GDM1 (cell line): ENCODE measurements at regions not wholly inside any gene's neighbourhood (a gene's known extent, or its start where the extent isn't known, plus 50 kb on each side); places are given as distances from the start of the nearest gene placed in this dataset.

Experiments used
- DNase-seq: peaks from one replicate; lab custom pipeline; 2025; lab: John Stamatoyannopoulos, UW

DNA sequence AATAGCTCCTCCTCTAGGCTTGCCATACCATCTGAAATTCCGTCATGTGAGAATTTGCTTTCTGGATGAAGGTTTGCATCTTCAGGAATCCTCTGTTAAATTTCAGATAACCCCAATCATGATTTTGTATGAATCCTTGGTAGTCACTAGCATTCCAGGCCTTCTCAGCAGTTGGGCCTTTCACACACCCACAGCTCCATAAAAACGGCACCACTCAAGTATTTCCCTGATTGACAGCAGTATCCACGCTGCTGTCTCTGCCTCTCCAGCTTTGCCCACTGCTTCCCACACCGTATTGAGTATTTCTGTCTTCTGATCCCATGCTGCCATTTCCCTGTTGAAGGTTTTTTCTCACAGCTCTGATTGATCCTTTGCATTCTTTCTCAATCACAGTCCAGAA, 208.7 kb upstream of the NCAM1 start:
- no peak for DNase-seq

DNA sequence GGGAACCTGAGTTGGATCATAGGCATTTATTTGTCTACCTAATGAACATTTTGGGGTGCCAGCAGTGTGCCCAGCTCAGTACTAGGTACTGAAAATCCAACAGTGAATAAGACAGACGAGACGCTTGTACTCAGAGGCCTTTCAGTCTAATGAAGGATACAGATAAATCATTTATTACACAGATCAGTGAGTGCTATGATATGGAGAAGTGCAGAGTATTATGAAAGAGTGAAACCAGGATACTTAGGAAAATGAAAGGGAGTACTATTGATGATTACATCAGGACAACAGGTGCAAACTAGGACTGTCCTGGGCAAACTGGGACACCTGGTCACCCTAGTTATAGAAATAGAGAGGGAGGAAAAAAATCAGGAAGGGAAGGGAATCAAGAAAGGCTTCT, 207.5 kb upstream of the NCAM1 start:
- DNase-seq = no peak

DNA sequence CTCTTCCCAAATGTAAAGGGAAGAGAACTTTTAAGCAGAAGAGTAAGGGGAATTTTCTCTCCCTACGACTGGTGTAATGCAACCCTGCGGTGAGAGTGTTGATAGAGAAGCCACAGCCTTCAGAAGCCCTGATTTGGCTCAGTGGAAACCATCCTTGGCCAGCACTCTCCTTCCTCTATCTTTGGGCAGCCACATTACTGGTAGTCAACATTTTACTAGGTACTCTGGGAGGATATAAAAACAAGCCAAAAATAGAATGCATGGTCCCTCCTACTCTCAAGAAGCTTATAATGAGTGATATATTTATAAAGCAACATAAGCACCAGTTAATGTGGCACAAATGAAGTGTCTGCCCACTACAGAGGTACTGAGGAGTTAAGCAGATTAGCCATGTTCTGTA, 201.8 kb upstream of the NCAM1 start:
- no peak for DNase-seq

DNA sequence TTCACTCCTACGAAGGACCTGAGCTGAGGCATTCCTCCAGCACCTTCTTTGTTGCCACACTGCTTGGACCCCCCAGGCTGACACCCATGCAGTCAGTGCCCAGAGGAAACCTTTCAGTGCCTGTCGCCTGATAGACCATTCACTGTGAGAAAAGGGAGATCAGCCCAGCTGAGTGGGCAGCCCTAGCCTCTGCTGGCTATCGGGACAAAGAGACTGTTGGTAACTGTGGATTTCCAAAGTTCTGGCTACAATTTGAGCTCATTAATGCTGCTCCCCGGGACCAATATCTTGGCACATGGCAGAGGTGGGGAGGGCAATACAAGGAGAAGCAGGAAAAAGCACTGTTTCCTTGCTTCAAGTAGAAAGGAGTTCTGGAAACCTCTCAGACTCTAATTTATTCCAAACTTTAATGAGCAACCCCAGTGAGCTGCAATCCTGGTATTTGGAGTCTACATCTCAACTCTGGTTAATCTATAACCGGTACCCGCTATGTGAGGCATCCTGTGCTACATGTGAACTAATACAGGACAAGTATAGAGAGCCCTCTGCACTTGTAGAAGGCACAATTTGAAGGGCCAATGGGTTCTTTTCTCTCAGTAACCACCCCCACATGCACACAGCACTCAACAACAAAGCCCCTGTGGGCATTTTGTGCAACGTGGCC, 200.7 kb upstream of the NCAM1 start:
- no peak for DNase-seq

DNA sequence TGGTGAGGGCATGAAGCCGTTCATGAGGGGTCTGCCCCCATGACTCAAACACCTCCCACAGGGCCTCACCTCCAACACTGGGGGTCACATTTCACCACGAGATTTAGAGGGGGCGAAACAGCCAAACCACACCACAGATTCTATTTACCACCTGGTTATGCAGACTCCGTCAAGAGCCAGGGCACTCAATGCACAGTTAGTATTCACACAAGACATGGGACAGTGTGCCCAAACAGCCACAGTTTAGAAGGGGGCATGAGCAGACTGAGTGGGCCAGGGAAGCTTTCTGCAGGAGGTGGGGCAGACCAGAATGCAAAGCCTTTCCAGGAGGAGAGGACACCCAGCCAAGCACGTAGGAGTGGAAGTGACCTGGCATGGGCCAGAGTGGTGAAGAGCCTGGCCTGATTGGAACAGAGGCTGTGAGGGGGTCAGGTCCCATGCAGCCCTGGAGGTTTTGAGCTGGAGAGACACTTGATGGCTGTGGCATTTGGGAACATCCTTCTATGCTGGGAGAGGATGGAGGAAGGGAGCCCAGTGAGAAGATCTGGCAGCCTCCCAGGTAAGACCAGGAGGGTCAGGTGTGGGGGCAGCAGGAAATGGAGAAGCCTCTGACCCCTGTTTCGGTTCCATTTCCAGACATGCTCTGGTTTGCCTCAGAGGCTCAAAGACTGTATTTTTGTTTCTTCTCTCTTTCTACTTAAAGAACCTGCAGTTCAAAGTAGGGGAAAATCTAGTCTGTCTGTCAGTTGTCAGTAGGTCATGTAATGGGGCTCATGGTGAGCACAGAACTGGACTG, 199.1 kb upstream of the NCAM1 start:
- no peak for DNase-seq

DNA sequence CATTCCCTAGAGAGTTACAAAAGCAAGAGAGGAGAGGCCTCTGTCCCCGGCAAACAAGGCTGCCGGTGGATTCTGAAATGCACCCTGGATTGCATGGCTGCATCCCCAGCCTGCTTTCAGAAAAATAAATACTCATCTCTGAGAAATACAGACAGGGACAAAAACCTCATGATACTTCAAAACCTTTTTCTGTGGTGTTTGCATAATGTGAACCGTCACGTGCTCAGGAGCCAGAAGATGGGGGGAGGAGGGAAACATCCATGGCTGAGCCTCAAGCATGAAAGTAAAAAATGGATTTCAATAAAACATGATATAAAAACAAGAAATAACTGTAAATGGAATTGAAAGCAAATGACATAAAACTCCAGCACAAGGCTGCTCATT, 198.5 kb upstream of the NCAM1 start:
- no peak for DNase-seq

DNA sequence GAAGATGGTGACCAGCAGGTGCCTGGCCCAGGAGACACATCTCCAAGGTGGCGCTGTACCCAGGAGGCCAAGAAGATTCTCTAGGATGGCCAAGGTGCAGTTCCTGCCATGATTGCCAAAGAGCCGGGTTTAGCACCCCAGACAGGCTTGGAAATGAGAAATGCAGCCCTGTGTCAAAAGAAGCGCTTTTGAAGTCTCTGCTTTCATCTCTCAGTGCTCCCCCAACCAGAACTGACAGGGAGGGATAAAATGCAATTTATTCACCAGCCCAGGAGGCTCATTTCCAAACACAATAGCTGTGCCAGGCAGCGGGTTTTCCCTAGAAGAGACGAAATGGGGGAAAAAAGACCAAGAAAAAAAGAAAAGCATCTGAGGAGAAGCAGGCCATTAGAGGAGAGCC, 195.9 kb upstream of the NCAM1 start:
- DNase-seq = no peak

DNA sequence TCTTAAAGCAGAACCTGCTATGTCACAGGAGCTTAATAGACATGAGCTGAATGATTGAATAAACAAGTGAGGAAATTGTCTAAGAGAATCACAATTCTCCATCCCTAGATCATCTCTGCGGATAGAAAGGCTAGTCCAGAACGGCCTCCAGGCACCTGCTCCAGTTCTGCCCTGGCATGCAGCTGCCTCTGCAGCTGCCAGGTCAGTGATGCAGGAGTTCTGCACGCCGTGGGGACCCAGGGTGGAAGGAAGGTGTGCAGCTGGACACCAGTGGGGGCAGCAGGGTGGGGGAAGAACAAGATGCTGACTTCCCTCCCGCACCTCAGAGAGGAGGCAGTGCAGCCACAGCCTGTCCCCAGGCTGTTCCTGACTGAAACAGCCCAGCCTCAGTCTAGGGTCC, 192.1 kb upstream of the NCAM1 start:
- no peak for DNase-seq

DNA sequence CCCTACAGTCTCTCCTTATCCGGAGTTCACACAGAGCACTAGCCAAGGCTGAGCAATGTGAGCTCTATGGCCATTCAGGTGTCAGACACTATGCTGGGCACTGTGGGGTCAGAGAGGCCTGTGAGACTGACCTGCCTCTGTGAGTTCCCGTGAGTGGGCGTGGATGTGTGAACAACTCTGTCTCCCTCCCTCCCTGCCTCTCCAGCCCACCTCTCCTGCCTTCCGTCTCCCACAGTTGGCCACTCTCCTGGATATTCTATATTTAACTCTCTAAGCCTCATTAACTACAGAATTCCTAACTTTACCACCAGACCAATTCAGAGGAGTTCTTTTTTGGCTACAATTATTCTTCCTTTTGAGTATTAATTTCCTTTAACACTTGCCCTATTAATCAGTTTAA, 191.6 kb upstream of the NCAM1 start:
- DNase-seq = no peak

DNA sequence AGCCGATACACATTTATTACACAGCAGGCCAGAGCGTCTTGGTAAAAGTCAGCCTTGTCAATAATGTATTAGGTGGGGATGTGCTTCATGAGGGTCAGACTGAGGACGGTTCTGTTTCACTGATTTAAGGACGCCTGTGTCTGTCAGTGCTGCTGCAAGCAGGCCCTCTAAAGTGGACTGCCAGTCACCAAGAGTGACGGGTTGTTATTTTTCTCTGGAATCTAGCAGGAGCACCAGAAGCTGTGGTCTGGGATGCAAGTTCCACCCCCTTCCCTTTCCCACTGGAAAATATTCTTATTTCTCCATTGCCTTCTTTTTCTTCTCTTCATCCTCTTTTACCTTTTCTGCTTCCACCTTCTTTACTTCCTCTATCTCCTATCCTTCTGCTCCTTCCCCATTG, 191.2 kb upstream of the NCAM1 start:
- no peak for DNase-seq

DNA sequence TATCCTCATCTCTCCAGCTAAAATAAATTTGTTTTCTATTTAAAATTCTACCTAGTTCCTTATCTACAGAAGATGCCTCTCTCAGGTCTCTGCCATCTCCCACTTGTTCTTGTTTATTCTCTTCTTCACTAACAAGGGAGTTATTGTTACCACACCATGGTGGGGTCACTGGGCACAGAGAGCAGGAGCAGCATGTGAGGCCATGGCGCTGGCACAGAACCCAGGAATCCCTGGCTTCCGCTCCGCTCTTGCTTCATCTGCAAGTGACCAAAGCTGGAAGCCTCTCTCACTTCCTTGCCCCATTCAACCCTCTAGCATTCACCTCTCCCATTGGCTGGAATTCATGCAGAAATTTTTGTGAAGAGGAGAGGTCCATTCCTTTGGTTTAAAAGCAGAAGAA, 190.7 kb upstream of the NCAM1 start:
- no peak for DNase-seq

DNA sequence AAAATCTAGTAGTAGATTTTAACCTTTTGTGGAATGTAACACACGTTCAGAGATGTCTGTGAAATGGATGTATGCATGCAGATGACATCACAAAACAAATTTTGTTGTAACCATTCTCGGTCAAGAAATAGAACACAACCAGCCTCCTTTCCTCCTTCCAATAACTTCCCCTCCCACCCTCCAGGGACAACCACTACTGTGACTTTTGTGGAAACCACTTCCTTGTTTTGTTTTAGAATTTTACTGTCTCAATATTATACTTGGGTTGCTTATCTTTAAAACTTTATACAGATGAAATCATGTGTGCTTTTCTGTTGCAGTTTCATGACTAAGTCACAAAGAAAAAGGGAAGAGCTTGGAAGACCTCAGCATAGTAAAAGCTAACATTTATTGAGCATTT, 189.4 kb upstream of the NCAM1 start:
- peak; percentile 19 for DNase-seq

DNA sequence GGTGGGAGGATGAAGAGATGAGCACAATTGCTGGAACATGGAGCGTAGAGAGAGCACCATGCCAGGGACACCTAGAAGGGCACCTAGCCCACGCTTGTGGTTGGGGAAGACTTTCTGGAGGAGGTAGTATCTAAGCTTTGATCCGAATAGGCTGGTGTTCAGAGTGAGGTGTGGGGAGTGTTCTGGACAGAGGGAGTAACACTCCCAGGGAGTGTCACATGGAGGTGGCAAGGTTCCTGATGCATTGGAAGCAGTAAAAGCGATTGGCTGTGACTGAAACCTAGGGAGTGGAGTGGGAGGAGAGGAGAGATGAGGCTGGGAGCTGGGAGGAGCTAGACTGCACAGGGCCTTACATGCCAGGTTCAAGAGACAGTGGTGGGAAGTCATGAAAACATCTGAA, 188.0 kb upstream of the NCAM1 start:
- no peak for DNase-seq

DNA sequence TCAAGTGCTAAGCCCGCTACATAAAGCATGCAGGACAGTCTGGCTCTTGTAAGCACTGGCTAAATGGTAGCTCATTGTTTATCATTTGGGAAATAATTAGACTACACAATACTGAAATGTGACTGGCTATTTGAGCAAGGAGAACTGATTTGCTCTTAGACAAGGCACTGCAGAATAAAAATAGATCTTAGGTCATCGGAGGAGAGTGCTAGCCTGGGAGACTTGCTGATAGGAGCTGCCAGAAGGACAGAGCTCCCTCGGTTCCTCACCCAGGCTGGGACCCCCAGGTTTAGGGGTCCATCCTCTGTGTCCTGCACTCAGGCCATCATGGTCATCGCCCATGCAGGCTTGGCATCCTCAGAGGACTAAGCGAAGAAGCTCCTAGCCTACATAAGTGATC, 184.4 kb upstream of the NCAM1 start:
- no peak for DNase-seq

DNA sequence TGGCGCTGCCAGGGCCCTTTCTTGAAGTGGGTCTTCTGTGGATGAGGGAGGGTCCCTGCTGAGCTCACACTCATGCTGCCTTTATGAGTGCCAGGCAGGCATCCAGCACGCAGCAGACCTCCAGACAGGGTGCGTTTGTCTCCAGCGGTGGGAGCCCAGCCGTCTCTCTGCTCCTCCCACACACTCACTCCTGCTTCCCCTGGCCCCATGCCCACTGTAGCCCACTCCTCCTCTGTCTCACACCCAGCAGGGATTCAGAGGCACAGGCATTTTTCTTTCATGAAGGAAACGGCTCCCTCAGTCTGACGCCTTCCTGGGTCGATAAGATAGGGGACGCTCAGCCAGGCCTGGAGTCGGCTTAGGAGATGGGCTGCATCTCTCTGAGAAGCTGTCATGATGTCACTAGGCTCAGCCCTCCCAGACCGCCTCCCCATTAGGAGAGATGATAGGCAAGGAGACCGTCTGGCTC, 183.9 kb upstream of the NCAM1 start:
- no peak for DNase-seq

DNA sequence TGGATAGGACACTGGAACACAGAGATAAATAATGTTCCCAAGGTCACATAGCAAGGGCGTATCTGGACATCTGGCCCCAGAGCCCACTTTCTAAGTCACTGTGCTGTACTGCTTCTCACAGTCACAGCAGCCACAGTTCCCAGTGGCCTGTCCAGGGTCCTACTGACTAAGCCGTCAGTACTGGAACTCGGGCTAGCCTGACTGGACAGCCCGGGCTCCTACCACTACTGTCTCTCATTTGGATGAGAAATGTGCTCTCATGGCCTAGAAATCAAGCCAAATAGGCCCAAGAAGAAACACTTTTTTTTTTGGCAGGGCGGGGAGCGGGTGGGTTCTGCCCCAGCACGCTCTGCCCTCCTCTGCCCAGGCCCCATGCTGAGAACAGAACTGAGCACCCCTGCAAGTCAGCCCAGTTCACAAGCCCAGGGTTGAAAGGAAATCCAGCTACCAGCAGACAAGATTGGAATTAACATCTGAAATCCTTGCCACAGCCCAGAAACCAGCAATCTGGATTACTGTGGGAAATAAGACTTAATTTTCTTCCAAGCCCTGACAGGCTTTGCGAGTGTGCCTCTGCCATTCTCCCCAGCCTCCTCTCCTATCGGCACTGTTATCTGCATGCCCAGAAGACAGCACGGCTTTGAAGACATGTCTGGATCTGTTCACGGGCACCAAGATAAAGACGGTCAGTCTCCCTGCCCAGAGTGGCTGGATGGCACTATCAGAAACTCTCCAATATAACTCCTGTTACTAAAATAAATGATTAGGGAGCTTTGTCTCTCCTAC, 182.9 kb upstream of the NCAM1 start:
- no peak for DNase-seq

DNA sequence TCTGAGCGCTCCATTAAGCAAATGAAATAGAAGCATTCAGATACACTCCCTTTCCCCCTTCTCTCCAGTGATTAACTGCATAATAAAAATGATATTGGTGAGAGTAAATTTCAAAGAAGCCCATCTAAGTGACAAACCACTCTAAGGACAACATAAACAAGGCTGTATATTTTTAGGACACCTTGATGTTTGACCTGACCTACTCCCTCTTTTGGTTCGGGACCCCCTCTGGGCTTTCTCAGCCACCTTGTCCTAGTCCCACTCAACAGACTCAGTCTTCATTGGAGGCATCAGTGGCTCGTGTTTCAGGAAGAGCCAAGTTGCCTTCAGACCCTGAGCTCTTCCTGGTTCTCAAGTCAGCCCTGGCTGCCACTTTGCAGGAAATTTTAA, 182.3 kb upstream of the NCAM1 start:
- DNase-seq = no peak

DNA sequence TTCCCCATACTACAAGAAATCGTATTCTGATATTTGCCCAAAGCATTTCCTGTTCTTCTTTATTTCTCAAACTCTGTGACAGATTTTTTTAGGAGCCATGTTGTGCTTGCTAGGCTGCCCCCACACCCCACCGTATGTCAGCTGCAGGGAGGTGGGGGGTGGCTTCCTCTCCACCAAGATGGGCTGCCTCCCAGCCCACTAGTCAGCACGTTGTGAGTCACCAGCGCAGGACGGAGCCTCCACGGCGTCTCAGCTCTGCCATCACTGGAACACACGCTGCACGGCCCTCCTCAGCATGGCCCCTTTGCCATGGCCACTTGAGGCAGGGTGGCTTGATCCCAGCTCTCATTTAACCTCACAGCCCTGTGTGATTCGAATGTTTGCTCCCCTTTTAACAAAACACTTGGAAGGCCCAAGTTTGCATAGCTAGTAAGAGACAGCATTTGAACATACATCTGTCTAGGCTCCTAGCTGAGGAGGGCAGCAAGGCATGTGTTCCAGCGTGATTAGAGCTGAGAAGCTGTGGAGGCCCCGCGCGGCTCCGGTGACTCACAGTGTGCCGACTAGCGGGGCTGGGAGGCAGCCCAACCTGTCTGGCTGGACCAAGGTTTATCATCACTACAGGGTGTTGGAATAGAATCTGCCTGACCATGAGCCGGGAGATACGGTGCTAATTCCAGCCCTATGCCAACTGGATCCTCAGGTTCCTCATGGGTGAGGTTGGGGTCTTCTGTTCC, 180.7 kb upstream of the NCAM1 start:
- no peak for DNase-seq

DNA sequence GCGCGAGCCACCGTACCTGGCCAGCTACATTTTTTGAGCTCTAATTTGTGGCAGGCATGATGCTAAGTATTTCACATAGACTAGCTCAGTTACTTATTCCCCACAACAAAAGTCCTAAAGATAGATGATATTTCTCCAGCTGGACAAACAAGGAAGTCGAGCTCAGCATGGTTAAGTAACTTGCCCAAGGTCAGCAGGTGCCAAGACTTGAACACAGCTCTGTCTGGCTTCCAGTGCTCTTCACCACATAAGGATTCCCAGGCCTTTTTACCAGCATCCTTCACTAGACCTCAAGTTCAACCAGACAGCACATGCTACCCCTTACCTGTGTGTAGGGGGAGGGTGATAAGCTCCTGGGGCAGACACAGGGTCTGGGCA, 177.3 kb upstream of the NCAM1 start:
- DNase-seq = no peak

DNA sequence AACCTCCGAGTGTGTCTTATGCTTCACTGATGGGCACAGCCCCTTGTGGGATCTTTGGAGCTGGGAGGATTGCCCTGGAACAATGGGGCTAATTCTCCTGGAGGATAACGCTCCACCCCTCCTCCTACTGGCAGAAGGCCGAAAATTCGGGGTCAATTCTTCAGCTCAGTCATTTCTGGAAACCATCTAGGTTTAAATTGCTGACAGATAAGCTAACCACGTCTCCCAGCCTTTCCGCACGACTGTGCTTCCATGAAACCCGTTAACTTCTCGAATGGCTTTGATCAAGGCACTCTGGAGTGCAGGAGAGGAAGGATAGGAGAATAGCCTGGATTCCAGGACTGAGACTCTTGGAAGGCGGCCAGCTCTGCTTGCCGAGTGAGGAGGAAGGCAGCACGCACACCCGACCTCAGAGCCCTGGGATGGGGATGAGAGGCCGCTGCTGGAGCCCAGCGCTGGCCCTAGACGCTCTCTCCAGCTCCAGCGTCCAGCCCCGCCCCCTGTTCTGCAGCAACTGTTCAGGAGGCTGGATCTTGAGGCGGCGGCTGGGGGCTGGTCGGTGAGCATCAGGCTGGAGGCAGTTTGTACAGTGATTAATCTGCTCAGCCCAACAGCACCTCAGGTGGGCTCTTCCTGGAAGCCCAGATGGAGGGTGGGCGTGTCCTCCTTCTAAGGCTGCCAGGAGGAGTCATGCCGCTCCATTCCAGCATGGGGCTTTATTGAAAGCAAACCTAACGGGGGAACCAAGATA, 176.7 kb upstream of the NCAM1 start:
- no peak for DNase-seq

DNA sequence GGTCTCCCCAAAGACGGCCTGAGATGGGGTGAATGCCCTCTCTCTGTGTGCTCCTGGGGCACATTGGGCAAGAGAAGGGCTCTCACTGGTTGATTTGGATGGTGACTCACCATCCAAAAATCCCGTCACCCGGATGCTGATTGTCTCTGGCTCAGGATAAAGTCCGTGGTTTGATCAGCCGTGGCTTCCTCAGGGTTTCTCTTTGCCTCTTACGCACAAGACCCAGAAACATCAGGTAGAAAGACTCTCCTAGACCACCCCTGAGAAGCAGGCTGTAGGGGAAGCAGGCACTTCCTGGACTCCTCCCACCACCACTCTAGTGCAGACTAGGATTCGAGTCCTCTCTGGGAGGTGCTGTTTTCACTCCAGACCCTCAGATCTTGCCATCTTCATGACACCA, 176.1 kb upstream of the NCAM1 start:
- no peak for DNase-seq

DNA sequence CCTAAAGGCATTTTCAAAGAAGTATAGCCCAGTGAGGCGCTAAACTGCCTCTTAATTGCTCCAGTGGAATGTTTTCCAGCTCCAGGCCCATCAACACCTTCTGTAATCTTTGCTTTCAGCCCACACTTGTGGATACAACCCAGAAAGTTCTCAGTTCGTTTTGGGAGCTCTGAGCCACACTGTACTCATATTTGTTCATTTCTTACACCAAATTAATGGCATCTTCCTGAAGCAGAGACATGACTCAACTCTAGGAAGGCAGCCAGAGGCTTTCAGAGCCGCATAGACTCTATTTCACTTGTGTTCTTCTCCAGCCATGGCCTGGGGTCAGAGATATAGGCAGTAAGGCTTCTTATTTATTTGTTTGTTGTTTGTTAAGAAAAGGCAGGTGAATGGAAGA, 175.5 kb upstream of the NCAM1 start:
- no peak for DNase-seq
